HG03196 (cell line): ENCODE measurements at regions not wholly inside any gene's neighbourhood (a gene's known extent, or its start where the extent isn't known, plus 50 kb on each side); places are given as distances from the start of the nearest gene placed in this dataset.

Experiments used
- ATAC-seq: cut with Tn5 transposase; IDR thresholded peaks from one replicate; pipeline ENCODE4 v1.9.1; 2021; ENCODE audit not compliant: unreplicated experiment

GRCh38 chr4:135239964-135240363 lies 1038.4 kb upstream of the PABPC4L start:
- ATAC-seq, result no peak

- ATAC-seq, result no peak
Measured at GRCh38 chr4:135238940-135239339, 1037.4 kb upstream of the PABPC4L start.

GRCh38 chr4:135236048-135236447 lies 1034.5 kb upstream of the PABPC4L start:
- no peak for ATAC-seq

GRCh38 chr4:135227842-135228241 lies 1026.3 kb upstream of the PABPC4L start:
- ATAC-seq, result no peak

GRCh38 chr4:135225551-135225950 lies 1024.0 kb upstream of the PABPC4L start:
- no peak for ATAC-seq

- no peak for ATAC-seq
Measured at GRCh38 chr4:135210341-135210740, 1008.8 kb upstream of the PABPC4L start.

- ATAC-seq, result no peak
Measured at GRCh38 chr4:135207531-135207930, 1005.9 kb upstream of the PABPC4L start.

GRCh38 chr4:135204311-135204710 lies 1002.7 kb upstream of the PABPC4L start:
- ATAC-seq, result no peak

GRCh38 chr4:135201081-135201480 lies 999.5 kb upstream of the PABPC4L start:
- ATAC-seq, result no peak

- ATAC-seq, result no peak
Measured at GRCh38 chr4:135197641-135198040, 996.1 kb upstream of the PABPC4L start.

GRCh38 chr4:135194477-135194876 lies 992.9 kb upstream of the PABPC4L start:
- ATAC-seq, result no peak

GRCh38 chr4:135192751-135193535 lies 991.4 kb upstream of the PABPC4L start:
- no peak for ATAC-seq

GRCh38 chr4:135191596-135191995 lies 990.0 kb upstream of the PABPC4L start:
- ATAC-seq, result no peak

GRCh38 chr4:135186002-135186401 lies 984.4 kb upstream of the PABPC4L start:
- ATAC-seq, result no peak

- no peak for ATAC-seq
Measured at GRCh38 chr4:135185256-135185655, 983.7 kb upstream of the PABPC4L start.

- no peak for ATAC-seq
Measured at GRCh38 chr4:135184715-135185114, 983.1 kb upstream of the PABPC4L start.

GRCh38 chr4:135177321-135177720 lies 975.7 kb upstream of the PABPC4L start:
- ATAC-seq, result no peak

GRCh38 chr4:135166661-135167060 lies 965.1 kb upstream of the PABPC4L start:
- ATAC-seq, result no peak

- ATAC-seq, result no peak
Measured at GRCh38 chr4:135164601-135165000, 963.0 kb upstream of the PABPC4L start.

- no peak for ATAC-seq
Measured at GRCh38 chr4:135144498-135144897, 942.9 kb upstream of the PABPC4L start.

- no peak for ATAC-seq
Measured at GRCh38 chr4:135124196-135124595, 922.6 kb upstream of the PABPC4L start.

GRCh38 chr4:135123632-135124031 lies 922.0 kb upstream of the PABPC4L start:
- ATAC-seq, result no peak

GRCh38 chr4:135122457-135122856 lies 920.9 kb upstream of the PABPC4L start:
- no peak for ATAC-seq
